CD4-positive, alpha-beta T cell (primary cell): ENCODE measurements at regions not wholly inside any gene's neighbourhood (a gene's known extent, or its start where the extent isn't known, plus 50 kb on each side); places are given as distances from the start of the nearest gene placed in this dataset.

ENCODE experiments used
- ATAC-seq: fragments of 200-7000 bp; cut with Tn5 transposase; one replicate; pipeline ENCODE4 v1.10.0; 2022; ENCODE audit warnings: mild to moderate bottlenecking; ENCODE audit not compliant: poor library complexity
- CTCF ChIA-PET: fragments of 350-600 bp; sonication (Branson Sonifier 250); formaldehyde crosslinking; loops from one replicate; lab custom pipeline; 2021; ENCODE audit warnings: antibody characterized with exemption, inconsistent platforms; lab: Charles Lee
- POLR2A ChIA-PET: fragments of 350-600 bp; sonication (Branson Sonifier 250); formaldehyde crosslinking; loops from one replicate; lab custom pipeline; 2021; ENCODE audit warnings: antibody characterized with exemption, inconsistent platforms; lab: Charles Lee
- DNase-seq, 14 experiments: peaks; one replicate each; pipeline ENCODE4 v3.0.0-alpha.2; 2013 to 2020; ENCODE audit warnings: mixed read lengths in 2 of 14
- H3K27ac ChIP-seq, 2 donors: one replicate each; pipeline versions ENCODE4 v1.5.1 to v1.7.0; 2013; ENCODE audit warnings: low read length in 2 of 2, low read depth in 1 of 2, mild to moderate bottlenecking in 1 of 2
- H3K27me3 ChIP-seq, 2 experiments: 1 replicate in 1 of 2; 2 replicates in 1 of 2; pipeline versions ENCODE4 v1.6.1 to v1.7.0; 2013; ENCODE audit warnings: low read length in 2 of 2, control low read depth in 1 of 2, mild to moderate bottlenecking in 1 of 2, moderate library complexity in 1 of 2; ENCODE audit not compliant: insufficient read depth in 2 of 2, control insufficient read depth in 1 of 2
- H3K36me3 ChIP-seq: one replicate; pipeline ENCODE4 v1.6.1; 2013; ENCODE audit warnings: low read length, control low read depth; ENCODE audit not compliant: insufficient read depth
- H3K4me1 ChIP-seq: one replicate; pipeline ENCODE4 v1.6.1; 2013; ENCODE audit warnings: low read length, control low read depth; ENCODE audit not compliant: insufficient read depth
- H3K4me3 ChIP-seq: one replicate; pipeline ENCODE4 v1.5.1; 2013; ENCODE audit warnings: mild to moderate bottlenecking, low read length, moderate library complexity
- H3K9me3 ChIP-seq, 2 experiments: 1 replicate in 1 of 2; 2 replicates in 1 of 2; pipeline versions ENCODE4 v1.6.1 to v1.7.0; 2013; ENCODE audit warnings: low read length in 2 of 2, mild to moderate bottlenecking in 2 of 2, control low read depth in 1 of 2, moderate library complexity in 1 of 2; ENCODE audit not compliant: control insufficient read depth in 1 of 2, insufficient read depth in 1 of 2
- H3K27ac Mint-ChIP-seq: one replicate; pipeline ENCODE4 v1.8.0; 2020; ENCODE audit warnings: mixed read lengths
- H3K27me3 Mint-ChIP-seq: one replicate; pipeline ENCODE4 v1.8.0; 2021; ENCODE audit warnings: mixed read lengths
- H3K36me3 Mint-ChIP-seq: one replicate; pipeline ENCODE4 v1.8.0; 2021; ENCODE audit warnings: low read depth, mixed read lengths
- H3K4me1 Mint-ChIP-seq: one replicate; pipeline ENCODE4 v1.8.0; 2021; ENCODE audit warnings: low read depth, mixed read lengths
- H3K4me3 Mint-ChIP-seq: one replicate; pipeline ENCODE4 v1.8.0; 2020; ENCODE audit warnings: mild to moderate bottlenecking, mixed read lengths
- H3K9me3 Mint-ChIP-seq: one replicate; pipeline ENCODE4 v1.8.0; 2020; ENCODE audit warnings: mixed read lengths
- CTCF ChIP-seq: fragments of 200-600 bp; IDR thresholded peaks from one replicate; pipeline ENCODE4 v1.8.0; 2022; ENCODE audit warnings: antibody characterized with exemption, mild to moderate bottlenecking
- intact Hi-C, 2 experiments: fragments of 100-400 bp; cut with DNase I in 1 of 2; cut with micrococcal nuclease in 1 of 2; formaldehyde crosslinking; loops; one replicate each; pipeline versions ENCODE4 v1.15.1 to v1.9.0; 2023 to 2025; cut with DNase I, micrococcal nuclease

GRCh38 chr3:194867270-194867983, 181.7 kb downstream of the FAM43A start:
- H3K9me3 ChIP-seq = no peaks in the 10 kb centered on the region
- intact Hi-C loops = no loop called here
- H3K36me3 ChIP-seq = no peaks in the 10 kb centered on the region
- H3K36me3 Mint-ChIP-seq = no peaks in the 10 kb centered on the region
- ChIA-PET CTCF (interaction anchor here (0.5 kb wide), 1 partner anchor 318 kb away, joined by 4 read pairs; no protein-coding TSS in a partner anchor), POLR2A (no interaction called here)
- ATAC-seq = no peak
- no peak overlapping the region for H3K4me3 Mint-ChIP-seq
- H3K4me1 Mint-ChIP-seq = no peaks in the 10 kb centered on the region
- DNase-seq = no peak
- no peak overlapping the region for H3K27ac Mint-ChIP-seq
- TF ChIP-seq CTCF = no peak
- peaks cover 3 to 8% of the 10 kb centered on the region in 2 experiments for H3K27me3 ChIP-seq
- no peaks in the 10 kb centered on the region for H3K4me1 ChIP-seq
- no peak overlapping the region for H3K4me3 ChIP-seq
- H3K27me3 Mint-ChIP-seq = peaks cover 20% of the 10 kb centered on the region
- H3K9me3 Mint-ChIP-seq = no peaks in the 10 kb centered on the region
- no peak overlapping the region for H3K27ac ChIP-seq

- Mint-ChIP-seq H3K27ac (no peak overlapping the region), H3K4me3 (no peak overlapping the region), H3K36me3 (no peaks in the 10 kb centered on the region), H3K4me1 (no peaks in the 10 kb centered on the region), H3K9me3 (no peaks in the 10 kb centered on the region), H3K27me3 (peaks cover 20% of the 10 kb centered on the region)
- intact Hi-C loops = no loop called here
- H3K36me3 ChIP-seq = no peaks in the 10 kb centered on the region
- no peaks in the 10 kb centered on the region for H3K4me1 ChIP-seq
- H3K4me3 ChIP-seq = no peak overlapping the region
- ChIA-PET CTCF (no interaction called here), POLR2A (no interaction called here)
- peaks cover 3 to 8% of the 10 kb centered on the region in 2 experiments for H3K27me3 ChIP-seq
- no peak for TF ChIP-seq CTCF
- no peak overlapping the region for H3K27ac ChIP-seq
- no peak for ATAC-seq
- DNase-seq = no peak
- H3K9me3 ChIP-seq = no peaks in the 10 kb centered on the region
These were observed 183.1 kb downstream of the FAM43A start for GRCh38 chr3:194868831-194869230.

- H3K4me1 ChIP-seq = no peaks in the 10 kb centered on the region
- no peaks in the 10 kb centered on the region for H3K36me3 ChIP-seq
- ATAC-seq (no peak), DNase-seq (no peak)
- H3K4me3 ChIP-seq = no peak overlapping the region
- H3K9me3 ChIP-seq = no peaks in the 10 kb centered on the region
- no peaks in the 10 kb centered on the region for H3K4me1 Mint-ChIP-seq
- no peaks in the 10 kb centered on the region for H3K9me3 Mint-ChIP-seq
- H3K27me3 Mint-ChIP-seq = peaks cover 20% of the 10 kb centered on the region
- no peak for TF ChIP-seq CTCF
- intact Hi-C loops = no loop called here
- no peak overlapping the region for H3K27ac ChIP-seq
- ChIA-PET CTCF (no interaction called here), POLR2A (no interaction called here)
- peaks cover 3 to 8% of the 10 kb centered on the region in 2 experiments for H3K27me3 ChIP-seq
- H3K36me3 Mint-ChIP-seq = no peaks in the 10 kb centered on the region
- no peak overlapping the region for H3K4me3 Mint-ChIP-seq
- H3K27ac Mint-ChIP-seq = no peak overlapping the region
These were observed 183.9 kb downstream of the FAM43A start for GRCh38 chr3:194869482-194870169.
